Stimulated activated CD4-positive, alpha-beta T cell treated with anti-CD3 and anti-CD28 coated beads, Interleukin-4, amount 100 ng/mL, for 24 hours (primary cell): ENCODE measurements at regions not wholly inside any gene's neighbourhood (a gene's known extent, or its start where the extent isn't known, plus 50 kb on each side); places are given as distances from the start of the nearest gene placed in this dataset.

Experiments used
- DNase-seq: peaks from one replicate; pipeline ENCODE4 v3.0.0-alpha.2; 2020

DNA sequence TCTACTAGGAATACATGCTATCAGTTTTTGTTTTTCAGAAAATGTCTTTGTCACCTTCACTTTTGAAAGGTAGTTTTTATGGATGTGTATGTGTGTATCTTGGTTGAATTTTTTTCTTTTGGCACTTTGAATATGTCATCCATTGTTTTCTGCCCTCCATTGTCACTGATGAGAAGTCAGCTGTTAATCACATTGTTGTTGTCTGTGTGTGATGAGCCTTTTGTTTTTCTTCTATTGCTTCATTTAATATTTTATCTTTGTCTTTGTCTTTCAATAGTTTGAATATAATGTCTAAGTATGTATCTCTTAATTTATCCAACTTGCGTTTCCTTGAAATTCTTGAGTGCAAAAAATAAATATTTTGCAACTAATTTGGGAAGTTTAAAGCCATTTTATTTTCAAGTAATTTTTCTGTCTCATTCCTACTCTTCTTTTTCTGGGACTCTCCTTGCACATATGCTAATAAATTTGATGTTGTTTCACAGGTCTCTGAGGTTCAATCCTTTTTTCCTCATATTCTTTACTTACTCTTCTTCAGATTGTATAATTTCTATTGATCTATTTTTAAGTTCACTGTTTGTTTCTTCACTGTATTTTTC, 546.9 kb upstream of the GHITM start:
- no peak for DNase-seq

GRCh38 chr10:83603708-83604107, 535.6 kb upstream of the GHITM start:
- no peak for DNase-seq

GRCh38 chr10:83605783-83606630, 533.3 kb upstream of the GHITM start:
- DNase-seq, result no peak

DNA sequence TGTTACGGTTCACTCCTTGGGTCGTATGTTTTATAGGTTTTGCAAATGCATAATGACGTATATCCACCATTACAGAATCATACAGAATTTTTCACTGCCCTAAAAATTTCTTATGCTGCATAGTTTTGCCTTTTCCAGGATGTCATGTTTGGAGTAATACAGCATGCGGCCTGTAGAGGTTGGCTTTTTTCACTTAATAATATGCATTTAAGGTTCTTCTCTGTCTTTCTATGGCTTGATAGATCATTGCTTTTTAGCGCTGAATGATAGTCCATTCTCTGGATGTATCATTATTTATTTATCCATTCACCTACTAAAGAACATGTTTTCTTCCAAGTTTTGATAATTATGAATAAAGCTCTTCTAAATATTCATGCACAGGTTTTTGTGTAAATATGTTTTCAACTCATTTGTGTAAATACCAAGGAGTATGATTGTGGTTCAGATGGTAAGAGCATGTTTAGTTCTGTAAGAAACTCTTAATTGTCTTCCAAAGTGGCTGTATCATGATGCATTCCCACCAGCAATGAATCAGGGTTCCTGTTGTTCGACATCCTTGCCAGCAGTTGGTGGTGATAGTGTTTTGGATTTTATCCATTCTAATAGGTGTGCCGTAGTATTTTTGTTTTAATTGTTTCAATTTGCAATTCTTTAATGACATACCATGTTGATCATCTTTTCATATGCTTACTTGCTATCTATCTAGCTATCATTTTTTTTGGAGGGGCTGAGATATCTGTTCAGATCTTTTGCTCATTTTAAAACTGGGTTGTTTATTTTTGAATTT, 531.2 kb upstream of the GHITM start:
- no peak for DNase-seq

DNA sequence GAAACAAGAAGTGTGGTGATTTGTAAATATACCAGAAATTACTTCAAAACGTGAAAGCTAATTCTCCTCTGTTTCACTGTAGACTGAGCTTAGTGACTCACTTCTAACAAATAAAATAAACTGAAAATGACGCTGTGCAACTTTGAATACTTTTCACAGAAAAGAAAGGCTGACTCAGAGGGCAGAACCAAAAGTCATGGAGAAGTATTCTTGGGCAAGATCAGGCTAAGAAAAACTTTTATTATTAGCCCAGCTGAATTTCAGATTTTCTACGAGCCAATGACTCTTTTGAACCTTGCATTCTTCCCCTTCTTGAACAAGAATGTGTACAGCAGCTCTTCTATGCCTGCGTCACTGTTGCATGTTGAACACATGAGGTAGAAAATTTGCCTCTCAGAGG, 527.3 kb upstream of the GHITM start:
- no peak for DNase-seq

- no peak for DNase-seq
These were observed 526.6 kb upstream of the GHITM start for GRCh38 chr10:83612746-83613145.

DNA sequence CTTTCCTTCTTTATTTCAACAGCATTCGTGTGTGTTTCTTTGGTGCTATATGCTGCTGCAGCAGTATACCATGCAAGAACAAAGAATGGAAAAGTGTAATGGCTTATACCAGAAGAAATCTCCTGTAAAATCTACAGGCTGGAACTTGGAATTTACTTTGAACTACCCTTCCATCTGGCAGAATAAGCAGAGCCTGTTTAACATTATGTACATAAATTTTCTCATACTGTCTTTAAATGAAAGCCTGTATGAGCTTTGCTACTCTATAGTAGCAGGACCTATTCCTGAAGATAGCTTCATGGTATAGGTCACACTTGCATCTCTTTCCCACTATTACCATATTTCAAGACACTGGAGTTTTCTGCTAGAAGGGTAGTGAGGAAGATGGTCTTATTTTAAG, 522.1 kb upstream of the GHITM start:
- DNase-seq, result no peak

- no peak for DNase-seq
These were observed 521.4 kb upstream of the GHITM start for GRCh38 chr10:83617692-83618545.

GRCh38 chr10:83625831-83626360, 513.4 kb upstream of the GHITM start:
- DNase-seq, result no peak

DNA sequence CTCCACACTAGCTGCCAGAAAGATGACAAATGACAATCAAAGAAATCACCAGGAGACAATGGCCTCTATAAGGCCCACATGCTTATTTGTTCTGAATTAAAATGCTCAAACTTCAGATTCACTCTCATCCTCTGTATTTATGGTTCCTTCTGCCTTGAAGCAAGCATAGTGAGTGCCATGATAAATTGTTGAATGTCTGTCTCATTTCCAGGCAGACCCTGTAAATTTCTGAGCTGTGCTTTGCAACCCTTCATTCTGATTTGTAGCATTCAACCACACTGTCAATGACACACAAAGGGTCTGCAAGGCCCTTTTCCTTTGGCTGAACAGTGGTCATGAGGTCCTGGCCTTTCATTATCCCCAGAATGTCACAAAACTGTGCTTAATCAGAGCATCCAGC, 506.6 kb upstream of the GHITM start:
- no peak for DNase-seq

DNA sequence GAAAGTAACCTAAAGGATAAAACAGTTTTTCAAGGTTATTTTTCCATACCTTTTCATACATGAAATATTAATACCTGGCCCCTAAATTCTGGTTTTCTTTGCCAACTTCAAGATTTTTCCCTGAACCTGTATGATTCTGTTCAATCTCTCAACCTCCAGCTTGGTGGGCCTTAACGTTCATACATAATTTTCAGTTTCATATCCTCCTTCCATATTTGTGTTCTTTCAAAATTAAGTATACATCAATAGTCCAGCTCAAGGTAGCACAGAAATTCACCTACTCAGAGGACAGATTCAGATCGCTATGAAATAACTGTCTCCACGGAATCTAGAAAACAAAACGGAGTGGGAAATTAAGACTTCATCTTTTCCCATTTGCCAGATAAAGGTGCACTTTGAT, 505.8 kb upstream of the GHITM start:
- DNase-seq, result no peak

GRCh38 chr10:83636826-83637225, 502.5 kb upstream of the GHITM start:
- no peak for DNase-seq

GRCh38 chr10:83647526-83647925, 491.8 kb upstream of the GHITM start:
- no peak for DNase-seq

- no peak for DNase-seq
These were observed 491.1 kb upstream of the GHITM start for GRCh38 chr10:83648201-83648600.

- no peak for DNase-seq
These were observed 489.8 kb upstream of the GHITM start for GRCh38 chr10:83649471-83649870.

- DNase-seq, result no peak
These were observed 484.6 kb upstream of the GHITM start for GRCh38 chr10:83654689-83655088.

- DNase-seq, result no peak
These were observed 482.4 kb upstream of the GHITM start for GRCh38 chr10:83656924-83657323.

GRCh38 chr10:83657487-83657886, 481.8 kb upstream of the GHITM start:
- no peak for DNase-seq

GRCh38 chr10:83663918-83664317, 475.4 kb upstream of the GHITM start:
- DNase-seq, result no peak

GRCh38 chr10:83666762-83667161, 472.5 kb upstream of the GHITM start:
- DNase-seq, result no peak

DNA sequence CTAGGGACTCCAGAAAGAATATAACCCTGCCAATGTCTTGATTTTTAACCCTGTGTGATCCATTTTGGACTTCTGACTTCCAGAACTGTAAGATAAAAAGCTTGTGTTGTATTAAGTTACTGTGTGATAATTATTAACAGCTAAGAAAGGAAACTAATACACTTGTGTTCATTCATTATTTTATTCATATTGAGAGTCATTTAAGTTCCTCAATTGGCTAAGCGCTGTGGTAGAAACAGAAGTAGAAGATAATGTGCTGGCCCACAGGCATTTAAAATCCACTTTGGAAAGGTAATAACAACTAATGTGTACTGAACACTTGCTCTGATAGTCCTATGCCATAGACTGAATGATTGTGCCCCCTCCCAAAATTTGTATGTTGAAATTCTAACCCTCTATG, 471.7 kb upstream of the GHITM start:
- no peak for DNase-seq

DNA sequence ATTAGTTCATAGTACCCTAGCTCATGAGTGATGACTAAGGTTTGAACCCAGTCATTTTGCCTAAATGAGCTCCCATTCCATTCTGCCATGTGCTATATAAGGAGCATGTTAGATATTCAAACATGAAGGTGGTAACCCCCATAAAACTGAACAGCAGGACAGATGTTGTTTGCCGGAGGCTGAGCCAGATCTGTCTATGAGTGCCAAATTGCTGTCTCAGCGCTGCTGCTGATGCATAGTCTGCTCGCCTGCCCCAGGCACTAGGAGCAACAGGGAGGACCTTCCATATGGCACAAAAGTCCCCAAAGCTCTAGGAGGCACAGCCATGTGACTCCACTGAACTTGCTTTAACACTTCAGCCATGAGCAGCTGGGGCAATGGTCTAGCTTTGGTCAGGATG, 466.0 kb upstream of the GHITM start:
- DNase-seq, result no peak

DNA sequence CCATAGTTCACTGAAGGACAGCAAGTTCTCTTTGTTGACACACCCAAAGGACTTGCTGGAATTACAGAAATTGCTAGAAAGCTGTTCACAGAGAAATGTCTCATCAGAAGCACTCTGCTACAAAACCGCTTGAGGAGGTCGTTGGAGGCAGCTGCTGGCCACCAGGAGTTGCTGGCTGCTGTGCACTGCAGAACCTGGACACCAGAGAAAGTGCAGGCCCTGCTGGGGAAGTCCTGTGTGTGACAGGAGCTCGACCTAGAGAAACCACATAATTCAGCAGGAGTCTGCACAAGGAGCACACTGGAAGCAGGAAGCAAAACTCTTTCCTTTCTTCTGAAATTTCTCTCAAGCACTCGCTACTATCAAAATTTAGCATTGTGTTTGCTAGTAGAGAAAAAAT, 461.5 kb upstream of the GHITM start:
- no peak for DNase-seq
